Lung (tissue), 11 donors: ENCODE measurements at regions not wholly inside any gene's neighbourhood (a gene's known extent, or its start where the extent isn't known, plus 50 kb on each side); places are given as distances from the start of the nearest gene placed in this dataset.

ENCODE experiments used
- ATAC-seq: fragments of 200-7000 bp; cut with Tn5 transposase; one replicate; pipeline ENCODE4 v1.9.1; 2020; ENCODE audit warnings: moderate number of reproducible peaks; ENCODE audit not compliant: insufficient read depth, low FRiP score
- DNase-seq, 3 donors: peaks; one replicate each; pipeline ENCODE4 v3.0.0-alpha.2; 2013 to 2017
- H3K27ac ChIP-seq, 2 donors: one replicate each; pipeline ENCODE4 v1.5.1; 2013; ENCODE audit warnings: mild to moderate bottlenecking in 2 of 2, moderate library complexity in 2 of 2, control low read depth in 1 of 2, inconsistent platforms in 1 of 2, low read depth in 1 of 2, low read length in 1 of 2
- H3K27me3 ChIP-seq, 3 donors: one replicate each; pipeline ENCODE4 v1.5.1; 2013; ENCODE audit warnings: low read length in 2 of 3; ENCODE audit not compliant: control insufficient read depth in 3 of 3, insufficient read depth in 3 of 3
- H3K36me3 ChIP-seq, 4 donors: one replicate each; pipeline ENCODE4 v1.5.1; 2013; ENCODE audit warnings: low read length in 4 of 4, mild to moderate bottlenecking in 1 of 4, moderate library complexity in 1 of 4; ENCODE audit not compliant: control insufficient read depth in 4 of 4, insufficient read depth in 4 of 4
- H3K4me1 ChIP-seq, 5 donors: one replicate each; pipeline ENCODE4 v1.5.1; 2013; ENCODE audit warnings: low read length in 5 of 5, mild to moderate bottlenecking in 2 of 5, moderate library complexity in 1 of 5; ENCODE audit not compliant: control insufficient read depth in 5 of 5, insufficient read depth in 5 of 5
- H3K4me3 ChIP-seq: one replicate; pipeline ENCODE4 v1.5.1; 2013; ENCODE audit warnings: mild to moderate bottlenecking, control low read depth, moderate library complexity
- H3K9ac ChIP-seq, 2 donors: one replicate each; pipeline ENCODE4 v1.5.1; 2013; ENCODE audit warnings: low read length in 2 of 2, control low read depth in 1 of 2; ENCODE audit not compliant: insufficient read depth in 1 of 2
- H3K9me3 ChIP-seq, 4 donors: one replicate each; pipeline ENCODE4 v1.5.1; 2013; ENCODE audit warnings: low read length in 3 of 4, mild to moderate bottlenecking in 1 of 4, moderate library complexity in 1 of 4; ENCODE audit not compliant: control insufficient read depth in 4 of 4, insufficient read depth in 3 of 4
- CTCF ChIP-seq: IDR thresholded peaks from 2 replicates; pipeline ENCODE4 v1.5.1; 2012; ENCODE audit warnings: mild to moderate bottlenecking; ENCODE audit errors: control extremely low read depth, extremely low read depth
- WGBS, 2 donors: extraction: QIAGEN DNeasy Blood & Tissue Kit; methylation state at CpG; one replicate each; pipeline ENCODE4 v1.1.7; 2013; 5-methylcytosine and 5-hydroxymethylcytosine counted together
- donor health status: control.
- donor health status: control.
- donor health status: Bipolar disorder and iron deficiency.
- donor health status: healthy.
- donor health status: DM: yes; HTN: yes; CAD: no.

- no peak for TF ChIP-seq CTCF
- ATAC-seq (no peak), DNase-seq (no peak)
- Histone ChIP-seq H3K9me3 (peaks cover 0 to 5% (median 0%) of the 10 kb centered on the region in 4 donors), H3K9ac (no peak overlapping the region), H3K4me3 (no peak overlapping the region), H3K36me3 (no peaks in the 10 kb centered on the region), H3K27me3 (peaks cover 0 to 3% (median 0%) of the 10 kb centered on the region in 3 donors), H3K4me1 (no peaks in the 10 kb centered on the region), H3K27ac (no peak overlapping the region)
- WGBS, 2 donors, result 76 to 91% methylated on average over 8 of the region's 8 CpGs
These were observed 304.0 kb downstream of the UQCRFS1 start for GRCh38 chr19:28908941-28909340.

- Histone ChIP-seq H3K9me3 (peaks cover 0 to 2% (median 0%) of the 10 kb centered on the region in 4 donors), H3K27me3 (peaks cover 0 to 3% (median 0%) of the 10 kb centered on the region in 3 donors), H3K36me3 (no peaks in the 10 kb centered on the region), H3K4me1 (no peaks in the 10 kb centered on the region), H3K9ac (no peak overlapping the region), H3K4me3 (no peak overlapping the region), H3K27ac (no peak overlapping the region)
- DNase-seq, result no peak
- no peak for TF ChIP-seq CTCF
- WGBS, 2 donors, result 61 to 79% methylated on average over 7 of the region's 7 CpGs
- ATAC-seq, result no peak
These were observed 305.4 kb downstream of the UQCRFS1 start for GRCh38 chr19:28907534-28907933.

GRCh38 chr19:28905996-28906395, 307.0 kb downstream of the UQCRFS1 start:
- WGBS, 2 donors, result 82 to 89% methylated on average over 9 of the region's 9 CpGs
- no peak overlapping the region for H3K9ac ChIP-seq
- H3K4me3 ChIP-seq, result no peak overlapping the region
- H3K27me3 ChIP-seq, result peaks cover 0 to 3% (median 0%) of the 10 kb centered on the region in 3 donors
- no peak for TF ChIP-seq CTCF
- no peak overlapping the region for H3K27ac ChIP-seq
- no peaks in the 10 kb centered on the region for H3K4me1 ChIP-seq
- H3K36me3 ChIP-seq, result no peaks in the 10 kb centered on the region
- ATAC-seq (no peak), DNase-seq (no peak)
- no peaks in the 10 kb centered on the region for H3K9me3 ChIP-seq

GRCh38 chr19:28899703-28900102, 313.2 kb downstream of the UQCRFS1 start:
- Histone ChIP-seq H3K27ac (no peak overlapping the region), H3K27me3 (no peaks in the 10 kb centered on the region), H3K9me3 (no peaks in the 10 kb centered on the region), H3K36me3 (no peaks in the 10 kb centered on the region), H3K4me1 (no peaks in the 10 kb centered on the region), H3K4me3 (no peak overlapping the region), H3K9ac (no peak overlapping the region)
- WGBS, 2 donors, result 76 to 81% methylated on average over 4 of the region's 4 CpGs
- ATAC-seq (no peak), DNase-seq (no peak)
- TF ChIP-seq CTCF, result no peak
